ENCODE measurements at regions not wholly inside any gene's neighbourhood (a gene's known extent, or its start where the extent isn't known, plus 50 kb on each side); places are given as distances from the start of the nearest gene placed in this dataset.

GRCh38 chr7:18287482-18287881 lies 208.1 kb upstream of the HDAC9 start:
- DNase-seq (ENCODE audit: unreplicated experiment), result no peak
- intact Hi-C loops (cut with micrococcal nuclease), result no loop called here
- Mint-ChIP-seq H3K4me1 (ENCODE audit: insufficient read depth, unreplicated experiment) (peaks cover 6% of the 10 kb centered on the region), H3K4me3 (ENCODE audit: unreplicated experiment) (no peak overlapping the region), H3K9me3 (ENCODE audit: unreplicated experiment) (no peaks in the 10 kb centered on the region), H3K36me3 (ENCODE audit: insufficient read depth, unreplicated experiment) (no peaks in the 10 kb centered on the region), H3K27me3 (ENCODE audit: insufficient read depth, unreplicated experiment) (no peaks in the 10 kb centered on the region), H3K27ac (ENCODE audit: low read depth, unreplicated experiment) (no peak overlapping the region)
- ChIA-PET CTCF (no interaction called here), POLR2A (interaction anchor here (0.8 kb wide), 1 partner anchor 12 kb away, joined by 3 read pairs; no protein-coding TSS in a partner anchor)
- TF ChIP-seq, protein P1, sequence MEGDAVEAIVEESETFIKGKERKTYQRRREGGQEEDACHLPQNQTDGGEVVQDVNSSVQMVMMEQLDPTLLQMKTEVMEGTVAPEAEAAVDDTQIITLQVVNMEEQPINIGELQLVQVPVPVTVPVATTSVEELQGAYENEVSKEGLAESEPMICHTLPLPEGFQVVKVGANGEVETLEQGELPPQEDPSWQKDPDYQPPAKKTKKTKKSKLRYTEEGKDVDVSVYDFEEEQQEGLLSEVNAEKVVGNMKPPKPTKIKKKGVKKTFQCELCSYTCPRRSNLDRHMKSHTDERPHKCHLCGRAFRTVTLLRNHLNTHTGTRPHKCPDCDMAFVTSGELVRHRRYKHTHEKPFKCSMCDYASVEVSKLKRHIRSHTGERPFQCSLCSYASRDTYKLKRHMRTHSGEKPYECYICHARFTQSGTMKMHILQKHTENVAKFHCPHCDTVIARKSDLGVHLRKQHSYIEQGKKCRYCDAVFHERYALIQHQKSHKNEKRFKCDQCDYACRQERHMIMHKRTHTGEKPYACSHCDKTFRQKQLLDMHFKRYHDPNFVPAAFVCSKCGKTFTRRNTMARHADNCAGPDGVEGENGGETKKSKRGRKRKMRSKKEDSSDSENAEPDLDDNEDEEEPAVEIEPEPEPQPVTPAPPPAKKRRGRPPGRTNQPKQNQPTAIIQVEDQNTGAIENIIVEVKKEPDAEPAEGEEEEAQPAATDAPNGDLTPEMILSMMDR (IDR thresholded peaks at IDR 0.05; ENCODE audit: unreplicated experiment), result no peak
- no TSS peak for BruUV-seq (replicated peaks)

- POLR2A ChIA-PET, result interaction anchor here (0.6 to 0.9 kb wide), 3 partner anchors 9 to 342 kb away, joined by 3 read pairs; no protein-coding TSS in a partner anchor
Measured at GRCh38 chr7:18288322-18289037, 207.1 kb upstream of the HDAC9 start.

DNA sequence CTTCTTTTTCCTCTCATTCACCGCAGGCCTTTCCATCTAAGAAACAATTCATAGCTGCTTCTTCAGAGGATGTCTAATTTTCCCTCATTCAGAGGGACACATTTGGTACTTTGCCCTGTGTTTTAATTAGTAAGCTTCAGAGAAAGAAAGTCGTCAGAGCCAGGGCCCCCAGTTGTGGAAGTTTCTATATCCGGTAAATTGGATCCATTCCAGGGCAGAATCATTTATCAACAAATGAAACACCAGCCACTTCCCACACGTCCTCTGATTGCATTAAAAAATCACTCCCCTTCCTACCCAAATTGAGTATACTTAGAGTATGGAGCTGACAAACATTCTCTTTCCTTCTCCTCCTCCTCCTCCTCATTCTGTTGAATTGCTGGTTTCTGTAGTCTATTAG lies 205.8 kb upstream of the HDAC9 start:
- ChIA-PET CTCF (interaction anchor here (1.2 to 2.2 kb wide), 3 partner anchors 14 to 520 kb away, joined by 4 to 6 read pairs (median 6); no protein-coding TSS in a partner anchor), POLR2A (interaction anchor here (0.7 kb wide), 1 partner anchor 1216 kb away, joined by 3 read pairs; no protein-coding TSS in a partner anchor)
- H3K36me3 Mint-ChIP-seq (ENCODE audit: insufficient read depth, unreplicated experiment), result no peaks in the 10 kb centered on the region
- no peak overlapping the region for H3K4me3 Mint-ChIP-seq (ENCODE audit: unreplicated experiment)
- no peaks in the 10 kb centered on the region for H3K9me3 Mint-ChIP-seq (ENCODE audit: unreplicated experiment)
- H3K4me1 Mint-ChIP-seq (ENCODE audit: insufficient read depth, unreplicated experiment), result peaks cover 6% of the 10 kb centered on the region
- H3K27ac Mint-ChIP-seq (ENCODE audit: low read depth, unreplicated experiment), result no peak overlapping the region
- DNase-seq (ENCODE audit: unreplicated experiment), result no peak
- H3K27me3 Mint-ChIP-seq (ENCODE audit: insufficient read depth, unreplicated experiment), result no peaks in the 10 kb centered on the region
- TF ChIP-seq, protein P1 (IDR thresholded peaks at IDR 0.05; ENCODE audit: unreplicated experiment), result no peak
- intact Hi-C loops (cut with micrococcal nuclease), result no loop called here
- BruUV-seq (replicated peaks), result no TSS peak

More at GRCh38 chr7:18288322-18289037, 207.1 kb upstream of the HDAC9 start:
- no peak overlapping the region for H3K27ac Mint-ChIP-seq (ENCODE audit: low read depth, unreplicated experiment)
- no peak overlapping the region for H3K4me3 Mint-ChIP-seq (ENCODE audit: unreplicated experiment)
- H3K9me3 Mint-ChIP-seq (ENCODE audit: unreplicated experiment), result no peaks in the 10 kb centered on the region
- intact Hi-C loops (cut with micrococcal nuclease), result no loop called here
- CTCF ChIA-PET, result interaction anchor here (2.2 kb wide), 1 partner anchor 32 kb away, joined by 6 read pairs; no protein-coding TSS in a partner anchor
- DNase-seq (ENCODE audit: unreplicated experiment), result no peak
- H3K4me1 Mint-ChIP-seq (ENCODE audit: insufficient read depth, unreplicated experiment), result peaks cover 6% of the 10 kb centered on the region
- no peaks in the 10 kb centered on the region for H3K27me3 Mint-ChIP-seq (ENCODE audit: insufficient read depth, unreplicated experiment)
- TF ChIP-seq, protein P1 (IDR thresholded peaks at IDR 0.05; ENCODE audit: unreplicated experiment), result no peak
- BruUV-seq (replicated peaks), result no TSS peak
- no peaks in the 10 kb centered on the region for H3K36me3 Mint-ChIP-seq (ENCODE audit: insufficient read depth, unreplicated experiment)

DNA sequence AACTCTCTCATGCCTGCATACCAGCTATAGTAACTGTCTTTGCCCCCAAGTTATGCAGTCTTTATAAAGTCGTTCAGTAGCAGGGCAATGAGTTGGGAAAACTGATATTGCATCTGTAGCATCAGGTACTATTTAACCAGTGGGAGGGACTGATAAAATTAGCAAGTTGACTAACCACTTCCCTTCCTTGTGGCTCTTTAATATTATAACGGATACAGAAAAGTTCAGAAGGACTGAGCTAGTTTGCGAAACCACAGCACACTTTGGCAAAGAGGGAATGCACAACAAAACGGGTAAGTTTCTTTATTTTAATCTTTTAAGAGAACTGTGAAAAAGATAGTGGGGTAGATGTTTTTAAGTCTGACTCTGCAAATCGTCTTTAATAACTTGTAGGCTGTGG lies 205.3 kb upstream of the HDAC9 start:
- POLR2A ChIA-PET, result interaction anchor here (0.7 kb wide), 1 partner anchor 1217 kb away, joined by 3 read pairs; no protein-coding TSS in a partner anchor
- Mint-ChIP-seq H3K36me3 (ENCODE audit: insufficient read depth, unreplicated experiment) (no peaks in the 10 kb centered on the region), H3K27ac (ENCODE audit: low read depth, unreplicated experiment) (no peak overlapping the region), H3K4me1 (ENCODE audit: insufficient read depth, unreplicated experiment) (peaks cover 6% of the 10 kb centered on the region), H3K4me3 (ENCODE audit: unreplicated experiment) (no peak overlapping the region), H3K27me3 (ENCODE audit: insufficient read depth, unreplicated experiment) (no peaks in the 10 kb centered on the region), H3K9me3 (ENCODE audit: unreplicated experiment) (no peaks in the 10 kb centered on the region)
- TF ChIP-seq, protein P1 (IDR thresholded peaks at IDR 0.05; ENCODE audit: unreplicated experiment), result no peak
- no TSS peak for BruUV-seq (replicated peaks)
- DNase-seq (ENCODE audit: unreplicated experiment), result no peak
- CTCF ChIA-PET, result interaction anchor here (1.2 to 2.2 kb wide), 3 partner anchors 14 to 520 kb away, joined by 4 to 6 read pairs (median 6); no protein-coding TSS in a partner anchor
- intact Hi-C loops (cut with micrococcal nuclease), result no loop called here
